ENCODE measurements at regions not wholly inside any gene's neighbourhood (a gene's known extent, or its start where the extent isn't known, plus 50 kb on each side); places are given as distances from the start of the nearest gene placed in this dataset.

- no peak for DNase-seq
- no peaks in the 10 kb centered on the region for H3K9me2 ChIP-seq (replicated peaks; ENCODE audit: insufficient read depth, low read length)
- no peaks in the 10 kb centered on the region for H3K79me2 ChIP-seq (ENCODE audit: low read length)
- H2AFZ ChIP-seq (ENCODE audit: low read length): no peak overlapping the region
- no peak overlapping the region for H3K9ac ChIP-seq (ENCODE audit: low read length)
- no peak overlapping the region for H3K27ac ChIP-seq (ENCODE audit: low read length)
- H3K4me3 ChIP-seq (ENCODE audit: low read length): no peak overlapping the region
- H3K36me3 ChIP-seq (ENCODE audit: insufficient read depth, low read length): no peaks in the 10 kb centered on the region
- H3K27me3 ChIP-seq (ENCODE audit: low read length): no peaks in the 10 kb centered on the region
- peaks cover 6% of the 10 kb centered on the region; the same call in 1 of the 2 replicates for H3K4me1 ChIP-seq (ENCODE audit: low read length)
- H3K4me2 ChIP-seq (ENCODE audit: low read depth, low read length, poor library complexity, severe bottlenecking): no peak overlapping the region
- no peaks in the 10 kb centered on the region for H4K20me1 ChIP-seq (ENCODE audit: insufficient read depth, low read depth, low read length)
- no peaks in the 10 kb centered on the region for H3K9me3 ChIP-seq (ENCODE audit: low read length)
Measured at GRCh38 chr1:185497177-185497576, 180.1 kb upstream of the IVNS1ABP start.

GRCh38 chr1:185495898-185496297 is 178.9 kb upstream of the IVNS1ABP start:
- H3K9me3 ChIP-seq (ENCODE audit: low read length): no peaks in the 10 kb centered on the region
- H3K36me3 ChIP-seq (ENCODE audit: insufficient read depth, low read length): no peaks in the 10 kb centered on the region
- H3K4me2 ChIP-seq (ENCODE audit: low read depth, low read length, poor library complexity, severe bottlenecking): no peak overlapping the region
- no peak overlapping the region for H3K27ac ChIP-seq (ENCODE audit: low read length)
- H3K9ac ChIP-seq (ENCODE audit: low read length): no peak overlapping the region
- peaks cover 6% of the 10 kb centered on the region; the same call in 1 of the 2 replicates for H3K4me1 ChIP-seq (ENCODE audit: low read length)
- no peak overlapping the region for H2AFZ ChIP-seq (ENCODE audit: low read length)
- no peaks in the 10 kb centered on the region for H3K79me2 ChIP-seq (ENCODE audit: low read length)
- H3K9me2 ChIP-seq (replicated peaks; ENCODE audit: insufficient read depth, low read length): no peaks in the 10 kb centered on the region
- H3K27me3 ChIP-seq (ENCODE audit: low read length): no peaks in the 10 kb centered on the region
- no peak for DNase-seq
- H4K20me1 ChIP-seq (ENCODE audit: insufficient read depth, low read depth, low read length): no peaks in the 10 kb centered on the region
- no peak overlapping the region for H3K4me3 ChIP-seq (ENCODE audit: low read length)

GRCh38 chr1:185495007-185495406 is 178.0 kb upstream of the IVNS1ABP start:
- no peak overlapping the region for H2AFZ ChIP-seq (ENCODE audit: low read length)
- no peak for DNase-seq
- no peaks in the 10 kb centered on the region; the same call in 1 of the 2 replicates for H3K4me1 ChIP-seq (ENCODE audit: low read length)
- no peak overlapping the region for H3K9ac ChIP-seq (ENCODE audit: low read length)
- no peaks in the 10 kb centered on the region for H4K20me1 ChIP-seq (ENCODE audit: insufficient read depth, low read depth, low read length)
- H3K36me3 ChIP-seq (ENCODE audit: insufficient read depth, low read length): no peaks in the 10 kb centered on the region
- no peaks in the 10 kb centered on the region for H3K9me3 ChIP-seq (ENCODE audit: low read length)
- no peaks in the 10 kb centered on the region for H3K27me3 ChIP-seq (ENCODE audit: low read length)
- H3K79me2 ChIP-seq (ENCODE audit: low read length): no peaks in the 10 kb centered on the region
- no peak overlapping the region for H3K4me2 ChIP-seq (ENCODE audit: low read depth, low read length, poor library complexity, severe bottlenecking)
- H3K27ac ChIP-seq (ENCODE audit: low read length): no peak overlapping the region
- no peaks in the 10 kb centered on the region for H3K9me2 ChIP-seq (replicated peaks; ENCODE audit: insufficient read depth, low read length)
- H3K4me3 ChIP-seq (ENCODE audit: low read length): no peak overlapping the region

GRCh38 chr1:185492089-185492825 is 175.2 kb upstream of the IVNS1ABP start:
- no peaks in the 10 kb centered on the region for H4K20me1 ChIP-seq (ENCODE audit: insufficient read depth, low read depth, low read length)
- no peak overlapping the region for H3K4me3 ChIP-seq (ENCODE audit: low read length)

GRCh38 chr1:185491604-185492003 is 174.6 kb upstream of the IVNS1ABP start:
- H3K9me2 ChIP-seq (replicated peaks; ENCODE audit: insufficient read depth, low read length): no peaks in the 10 kb centered on the region

More at GRCh38 chr1:185492089-185492825, 175.2 kb upstream of the IVNS1ABP start:
- no peaks in the 10 kb centered on the region for H3K27me3 ChIP-seq (ENCODE audit: low read length)
- no peak overlapping the region for H3K4me2 ChIP-seq (ENCODE audit: low read depth, low read length, poor library complexity, severe bottlenecking)
- H3K9ac ChIP-seq (ENCODE audit: low read length): no peak overlapping the region
- no peaks in the 10 kb centered on the region for H3K9me3 ChIP-seq (ENCODE audit: low read length)
- H2AFZ ChIP-seq (ENCODE audit: low read length): no peak overlapping the region
- H3K9me2 ChIP-seq (replicated peaks; ENCODE audit: insufficient read depth, low read length): no peaks in the 10 kb centered on the region
- no peak for DNase-seq
- H3K27ac ChIP-seq (ENCODE audit: low read length): no peak overlapping the region
- no peaks in the 10 kb centered on the region for H3K4me1 ChIP-seq (ENCODE audit: low read length)
- no peaks in the 10 kb centered on the region for H3K79me2 ChIP-seq (ENCODE audit: low read length)
- no peaks in the 10 kb centered on the region for H3K36me3 ChIP-seq (ENCODE audit: insufficient read depth, low read length)

GRCh38 chr1:185490924-185491323 is 173.9 kb upstream of the IVNS1ABP start:
- DNase-seq: no peak
- Histone ChIP-seq H3K27me3 (ENCODE audit: low read length) (no peaks in the 10 kb centered on the region), H3K9me3 (ENCODE audit: low read length) (no peaks in the 10 kb centered on the region), H3K36me3 (ENCODE audit: insufficient read depth, low read length) (no peaks in the 10 kb centered on the region), H3K79me2 (ENCODE audit: low read length) (no peaks in the 10 kb centered on the region), H3K4me1 (ENCODE audit: low read length) (no peaks in the 10 kb centered on the region), H3K4me3 (ENCODE audit: low read length) (no peak overlapping the region), H3K9ac (ENCODE audit: low read length) (no peak overlapping the region), H2AFZ (ENCODE audit: low read length) (no peak overlapping the region), H3K9me2 (replicated peaks; ENCODE audit: insufficient read depth, low read length) (no peaks in the 10 kb centered on the region), H3K4me2 (ENCODE audit: low read depth, low read length, poor library complexity, severe bottlenecking) (no peak overlapping the region), H3K27ac (ENCODE audit: low read length) (no peak overlapping the region), H4K20me1 (ENCODE audit: insufficient read depth, low read depth, low read length) (no peaks in the 10 kb centered on the region)

More at GRCh38 chr1:185491604-185492003, 174.6 kb upstream of the IVNS1ABP start:
- no peaks in the 10 kb centered on the region for H3K27me3 ChIP-seq (ENCODE audit: low read length)
- no peaks in the 10 kb centered on the region for H3K4me1 ChIP-seq (ENCODE audit: low read length)
- H3K27ac ChIP-seq (ENCODE audit: low read length): no peak overlapping the region
- no peak overlapping the region for H3K4me2 ChIP-seq (ENCODE audit: low read depth, low read length, poor library complexity, severe bottlenecking)
- no peaks in the 10 kb centered on the region for H3K79me2 ChIP-seq (ENCODE audit: low read length)
- H3K4me3 ChIP-seq (ENCODE audit: low read length): no peak overlapping the region
- H3K9ac ChIP-seq (ENCODE audit: low read length): no peak overlapping the region
- H3K36me3 ChIP-seq (ENCODE audit: insufficient read depth, low read length): no peaks in the 10 kb centered on the region
- no peak for DNase-seq
- no peaks in the 10 kb centered on the region for H3K9me3 ChIP-seq (ENCODE audit: low read length)
- H2AFZ ChIP-seq (ENCODE audit: low read length): no peak overlapping the region
- no peaks in the 10 kb centered on the region for H4K20me1 ChIP-seq (ENCODE audit: insufficient read depth, low read depth, low read length)

GRCh38 chr1:185489406-185489805 is 172.4 kb upstream of the IVNS1ABP start:
- Histone ChIP-seq H3K27me3 (ENCODE audit: low read length) (no peaks in the 10 kb centered on the region), H3K9me2 (replicated peaks; ENCODE audit: insufficient read depth, low read length) (no peaks in the 10 kb centered on the region), H3K79me2 (ENCODE audit: low read length) (no peaks in the 10 kb centered on the region), H3K4me2 (ENCODE audit: low read depth, low read length, poor library complexity, severe bottlenecking) (no peak overlapping the region), H3K27ac (ENCODE audit: low read length) (no peak overlapping the region), H2AFZ (ENCODE audit: low read length) (no peak overlapping the region), H4K20me1 (ENCODE audit: insufficient read depth, low read depth, low read length) (no peaks in the 10 kb centered on the region), H3K9me3 (ENCODE audit: low read length) (no peaks in the 10 kb centered on the region), H3K4me1 (ENCODE audit: low read length) (no peaks in the 10 kb centered on the region), H3K4me3 (ENCODE audit: low read length) (no peak overlapping the region), H3K9ac (ENCODE audit: low read length) (no peak overlapping the region), H3K36me3 (ENCODE audit: insufficient read depth, low read length) (no peaks in the 10 kb centered on the region)
- no peak for DNase-seq

GRCh38 chr1:185488808-185489207 is 171.8 kb upstream of the IVNS1ABP start:
- Histone ChIP-seq H3K9me3 (ENCODE audit: low read length) (no peaks in the 10 kb centered on the region), H3K9ac (ENCODE audit: low read length) (no peak overlapping the region), H3K36me3 (ENCODE audit: insufficient read depth, low read length) (no peaks in the 10 kb centered on the region), H3K4me3 (ENCODE audit: low read length) (no peak overlapping the region), H3K79me2 (ENCODE audit: low read length) (no peaks in the 10 kb centered on the region), H3K27ac (ENCODE audit: low read length) (no peak overlapping the region), H3K27me3 (ENCODE audit: low read length) (no peaks in the 10 kb centered on the region), H4K20me1 (ENCODE audit: insufficient read depth, low read depth, low read length) (no peaks in the 10 kb centered on the region), H2AFZ (ENCODE audit: low read length) (no peak overlapping the region), H3K4me1 (ENCODE audit: low read length) (no peaks in the 10 kb centered on the region), H3K4me2 (ENCODE audit: low read depth, low read length, poor library complexity, severe bottlenecking) (no peak overlapping the region), H3K9me2 (replicated peaks; ENCODE audit: insufficient read depth, low read length) (no peaks in the 10 kb centered on the region)
- no peak for DNase-seq

All from Karpas-422 (cell line).